GM21619 (cell line): ENCODE measurements at regions not wholly inside any gene's neighbourhood (a gene's known extent, or its start where the extent isn't known, plus 50 kb on each side); places are given as distances from the start of the nearest gene placed in this dataset.

Source experiments
- ATAC-seq: cut with Tn5 transposase; IDR thresholded peaks from one replicate; pipeline ENCODE4 v1.9.1; 2021; ENCODE audit not compliant: unreplicated experiment

DNA sequence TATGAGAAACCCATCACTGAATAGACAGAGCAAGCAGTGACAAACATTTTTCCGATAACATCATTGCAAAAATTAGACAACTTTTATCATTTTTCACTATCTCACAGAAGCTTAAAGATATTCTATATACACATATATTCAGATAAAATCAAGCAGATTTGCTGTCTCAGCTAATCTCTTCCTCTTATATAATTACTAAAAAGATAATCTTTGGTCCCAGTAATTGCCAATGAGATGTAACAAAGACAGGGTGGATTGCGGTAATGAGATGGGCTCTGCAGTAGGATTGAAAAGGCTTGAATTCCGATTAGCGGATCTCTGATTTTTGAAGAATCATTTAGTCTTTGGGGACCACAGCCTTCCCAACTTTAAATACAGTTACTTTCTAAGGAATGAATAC is 63.5 kb downstream of the SYT4 start:
- no peak for ATAC-seq

DNA sequence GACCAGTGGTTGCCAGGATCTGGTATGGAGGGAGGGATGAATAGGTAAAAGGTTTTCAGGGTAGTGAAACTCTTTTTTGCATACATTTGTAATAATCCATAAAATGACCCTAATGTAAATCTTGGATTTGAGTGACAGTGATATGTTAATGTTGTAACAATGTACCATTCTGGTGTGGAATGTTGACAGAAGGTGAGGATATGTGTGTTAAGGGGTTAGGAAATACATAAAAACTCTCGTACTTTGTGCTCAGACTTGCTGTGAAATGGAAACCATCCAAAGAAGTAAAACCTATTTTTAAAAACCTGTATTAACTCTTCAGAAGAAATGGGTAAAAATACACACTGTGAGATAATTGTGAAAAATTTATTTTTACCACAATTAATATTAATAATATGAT is 66.2 kb downstream of the SYT4 start:
- ATAC-seq: no peak

DNA sequence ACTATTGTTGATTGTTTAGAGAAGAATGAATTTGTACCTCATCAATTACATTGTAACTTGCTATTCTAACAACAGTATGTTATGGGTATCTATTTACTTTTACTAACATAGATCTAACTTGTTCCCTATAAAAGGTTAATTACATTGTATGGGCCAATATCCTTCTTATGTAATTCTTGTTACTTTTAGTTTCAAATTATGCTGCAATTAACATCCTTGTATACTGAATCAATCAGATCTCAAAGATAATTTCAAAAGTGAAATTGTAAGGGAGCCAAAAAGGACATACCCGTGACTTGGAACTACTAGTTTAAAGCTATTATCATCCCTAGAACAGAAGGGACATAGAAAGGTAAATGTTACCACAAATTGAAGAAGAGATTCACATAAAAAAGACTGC is 79.9 kb upstream of the RIT2 start:
- ATAC-seq: no peak

DNA sequence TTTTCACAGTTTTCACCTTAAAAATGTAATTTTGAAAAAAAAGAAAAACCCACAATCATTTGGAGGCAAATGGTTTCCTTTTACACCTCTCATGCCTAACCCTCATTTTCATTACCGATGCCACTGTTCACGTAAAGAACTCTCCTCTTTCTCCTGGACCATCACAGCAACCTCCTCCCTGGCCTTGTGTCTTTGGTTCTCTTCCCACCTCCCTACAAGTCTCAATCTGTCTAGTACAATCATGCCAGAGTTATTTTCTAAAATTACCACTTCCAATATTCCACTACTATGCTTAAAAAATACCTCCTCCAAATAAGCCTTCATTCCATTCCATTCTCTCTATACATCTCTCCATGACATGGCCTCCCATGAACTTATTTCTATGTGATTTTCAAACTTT is 77.9 kb upstream of the RIT2 start:
- no peak for ATAC-seq

DNA sequence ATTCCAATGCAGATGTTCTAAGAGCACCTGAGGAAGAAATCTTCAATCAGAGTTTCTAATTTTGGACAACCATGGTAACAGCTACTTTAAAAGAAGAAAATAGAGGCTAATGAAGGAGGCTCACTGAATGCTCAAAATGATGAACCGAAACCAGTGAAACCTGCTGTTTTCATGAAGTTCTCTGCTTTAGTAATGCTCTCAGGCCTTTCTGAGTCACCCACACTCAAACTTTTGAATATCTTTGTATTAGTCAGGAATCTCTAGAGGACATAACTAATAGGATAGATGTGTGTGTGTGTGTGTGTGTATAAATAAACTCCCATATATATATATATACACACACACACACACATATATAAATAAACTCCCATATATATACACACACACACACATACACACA is 76.9 kb upstream of the RIT2 start:
- peak; percentile 86 for ATAC-seq

DNA sequence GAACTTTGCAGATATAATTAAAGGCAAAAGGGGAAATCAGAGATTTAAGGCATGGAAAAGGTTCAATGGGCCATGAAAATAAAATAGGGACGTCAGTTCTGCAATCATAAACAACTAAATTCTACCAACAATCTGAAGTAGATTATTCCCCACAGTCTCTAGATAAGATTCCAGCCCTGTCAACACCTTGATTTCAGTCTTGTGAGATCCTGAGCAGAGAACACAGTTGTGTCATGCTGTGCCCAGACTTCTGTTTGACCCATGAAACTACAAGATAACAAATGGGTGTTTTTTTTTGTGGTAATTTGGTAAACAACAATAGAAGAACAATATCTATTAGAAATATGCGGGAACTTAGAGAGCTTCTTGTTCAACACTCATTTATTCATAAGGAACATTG is 66.2 kb upstream of the RIT2 start:
- no peak for ATAC-seq

DNA sequence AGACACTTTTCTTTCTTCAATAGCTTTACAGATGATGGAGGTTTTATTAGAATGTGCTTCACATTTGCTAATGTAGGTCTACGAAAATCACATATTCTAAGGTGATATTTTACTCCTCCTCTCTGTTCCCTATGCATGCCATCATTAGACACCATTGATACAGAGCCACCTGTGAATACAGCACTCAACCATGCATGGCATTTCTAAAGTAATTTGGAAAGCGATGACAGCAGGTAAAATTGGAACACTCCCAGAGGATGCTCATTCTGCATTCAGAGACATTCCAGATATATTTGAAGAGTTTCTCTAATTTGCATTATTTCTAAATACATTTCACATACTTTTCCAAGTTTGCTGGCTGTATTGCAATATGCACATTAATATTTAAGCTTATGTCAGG is 65.3 kb upstream of the RIT2 start:
- no peak for ATAC-seq

DNA sequence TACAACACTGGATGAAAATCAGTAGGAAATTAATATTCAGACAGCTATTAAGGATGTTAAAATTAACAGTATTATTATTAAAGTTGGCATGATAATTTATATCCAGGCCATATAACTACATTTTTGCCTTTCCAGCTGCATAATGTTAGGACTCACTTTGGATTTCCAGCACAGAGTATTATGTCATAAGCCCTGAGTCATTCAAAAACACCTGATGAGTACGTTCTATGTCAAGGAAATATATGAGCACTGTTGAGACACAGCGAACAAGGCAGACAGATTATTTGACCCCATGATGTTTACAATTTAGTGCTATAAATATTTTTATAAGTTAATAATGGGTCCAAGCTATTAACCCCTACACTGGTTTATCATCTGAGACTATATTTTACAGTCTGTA is 59.8 kb upstream of the RIT2 start:
- no peak for ATAC-seq

DNA sequence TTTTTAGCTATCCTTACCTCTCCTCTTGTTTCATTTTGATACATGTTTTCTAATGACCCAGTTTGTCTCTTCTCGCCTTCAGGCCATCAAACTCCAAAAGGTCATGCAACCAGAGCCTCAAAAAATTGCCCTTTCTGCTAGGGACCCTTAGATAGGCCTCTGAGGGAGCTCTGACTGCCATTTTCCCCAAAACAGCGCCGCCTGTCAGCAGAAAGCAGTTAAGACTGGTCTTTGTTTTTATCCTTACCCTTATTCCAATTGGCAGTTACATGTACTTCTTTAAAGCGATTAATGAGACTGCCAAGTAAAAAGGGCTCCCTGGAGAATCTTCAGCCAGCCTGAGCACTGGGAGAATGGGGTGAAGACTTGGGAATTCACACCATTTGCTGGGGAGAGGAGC is 55.1 kb upstream of the RIT2 start:
- ATAC-seq: no peak
